ENCODE measurements at regions not wholly inside any gene's neighbourhood (a gene's known extent, or its start where the extent isn't known, plus 50 kb on each side); places are given as distances from the start of the nearest gene placed in this dataset.

- no peak for DNase-seq
These were observed 205.1 kb downstream of the GLI2 start for GRCh38 chr2:120940726-120941256.

GRCh38 chr2:120941571-120942120, 206.0 kb downstream of the GLI2 start:
- DNase-seq: no peak

GRCh38 chr2:120942658-120943057, 207.0 kb downstream of the GLI2 start:
- DNase-seq: no peak

GRCh38 chr2:120943403-120944034, 207.9 kb downstream of the GLI2 start:
- DNase-seq: no peak

- DNase-seq: no peak
These were observed 208.9 kb downstream of the GLI2 start for GRCh38 chr2:120944575-120944974.

- DNase-seq: no peak
These were observed 209.4 kb downstream of the GLI2 start for GRCh38 chr2:120945091-120945490.

- no peak for DNase-seq
These were observed 210.3 kb downstream of the GLI2 start for GRCh38 chr2:120945832-120946499.

- DNase-seq: no peak
These were observed 211.7 kb downstream of the GLI2 start for GRCh38 chr2:120947327-120947726.

GRCh38 chr2:120947982-120948661, 212.5 kb downstream of the GLI2 start:
- no peak for DNase-seq

- no peak for DNase-seq
These were observed 213.0 kb downstream of the GLI2 start for GRCh38 chr2:120948662-120949011.

GRCh38 chr2:120949027-120949956, 213.6 kb downstream of the GLI2 start:
- DNase-seq: no peak

- no peak for DNase-seq
These were observed 214.4 kb downstream of the GLI2 start for GRCh38 chr2:120949957-120950590.

- no peak for DNase-seq
These were observed 216.0 kb downstream of the GLI2 start for GRCh38 chr2:120951693-120952092.

GRCh38 chr2:120952318-120952717, 216.7 kb downstream of the GLI2 start:
- no peak for DNase-seq

GRCh38 chr2:120953066-120953756, 217.5 kb downstream of the GLI2 start:
- DNase-seq: no peak

GRCh38 chr2:120953843-120954584, 218.3 kb downstream of the GLI2 start:
- DNase-seq: no peak

- DNase-seq: no peak
These were observed 219.3 kb downstream of the GLI2 start for GRCh38 chr2:120954939-120955338.

GRCh38 chr2:120955427-120955826, 219.8 kb downstream of the GLI2 start:
- DNase-seq: no peak

GRCh38 chr2:120956486-120957156, 221.0 kb downstream of the GLI2 start:
- DNase-seq: no peak

- DNase-seq: no peak
These were observed 222.2 kb downstream of the GLI2 start for GRCh38 chr2:120957905-120958304.
